22Rv1 (cell line): ENCODE measurements at regions not wholly inside any gene's neighbourhood (a gene's known extent, or its start where the extent isn't known, plus 50 kb on each side); places are given as distances from the start of the nearest gene placed in this dataset.

ENCODE experiments used
- CTCF ChIP-seq: fragments of 450-650 bp; IDR thresholded peaks from 2 replicates; pipeline ENCODE4 v1.5.1; 2017; ENCODE audit warnings: mild to moderate bottlenecking
- ZFX ChIP-seq: fragments of 450-650 bp; IDR thresholded peaks from 2 replicates; pipeline ENCODE4 v1.6.1; 2017; ENCODE audit warnings: antibody characterized with exemption, borderline replicate concordance

- TF ChIP-seq CTCF (no peak), ZFX (no peak)
Measured at GRCh38 chr21:19400223-19400770, 996.7 kb upstream of the TMPRSS15 start.
